Fibroblast of skin of right biceps (primary cell): ENCODE measurements at regions not wholly inside any gene's neighbourhood (a gene's known extent, or its start where the extent isn't known, plus 50 kb on each side); places are given as distances from the start of the nearest gene placed in this dataset.

Source experiments
- DNase-seq: peaks from one replicate; pipeline ENCODE4 v3.0.0-alpha.2; 2013

DNA sequence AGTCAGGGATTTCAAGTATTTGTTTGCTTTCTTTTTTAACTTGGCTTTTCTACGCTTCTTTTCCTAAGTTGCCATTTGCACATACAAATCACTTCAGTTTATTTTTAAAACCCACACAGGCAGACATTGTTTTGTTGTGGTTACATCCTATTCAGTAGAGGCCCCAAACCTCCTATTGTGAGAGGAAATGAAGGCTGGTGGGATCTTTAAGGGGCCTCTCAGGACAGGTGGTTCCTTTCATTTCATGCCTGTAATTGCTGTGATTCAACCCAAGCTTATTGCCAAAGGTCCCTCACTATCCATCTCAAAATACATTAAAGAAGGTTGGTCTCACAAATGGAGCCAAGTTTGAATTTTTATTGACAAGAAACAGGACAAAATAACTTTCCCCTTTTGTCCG, 257.1 kb downstream of the ADAMTS20 start:
- no peak for DNase-seq

DNA sequence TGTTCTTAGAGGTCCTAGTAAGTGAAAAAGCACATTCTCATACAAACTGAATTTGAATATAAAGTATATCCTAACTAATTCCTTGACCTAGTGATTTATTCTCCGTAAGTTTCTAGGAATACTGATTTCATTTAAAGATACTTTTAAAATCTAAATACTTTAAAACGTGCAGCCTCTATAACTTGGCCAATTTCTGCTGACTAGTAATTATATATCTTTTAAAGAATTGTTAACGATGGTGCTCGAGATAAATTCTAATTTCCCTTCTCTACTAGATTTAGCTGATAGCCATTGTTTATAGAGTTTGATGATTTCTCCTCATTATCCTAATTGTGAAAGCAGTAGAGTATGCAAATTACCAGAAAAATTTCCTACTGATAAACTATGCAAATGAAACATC, 257.9 kb downstream of the ADAMTS20 start:
- no peak for DNase-seq

DNA sequence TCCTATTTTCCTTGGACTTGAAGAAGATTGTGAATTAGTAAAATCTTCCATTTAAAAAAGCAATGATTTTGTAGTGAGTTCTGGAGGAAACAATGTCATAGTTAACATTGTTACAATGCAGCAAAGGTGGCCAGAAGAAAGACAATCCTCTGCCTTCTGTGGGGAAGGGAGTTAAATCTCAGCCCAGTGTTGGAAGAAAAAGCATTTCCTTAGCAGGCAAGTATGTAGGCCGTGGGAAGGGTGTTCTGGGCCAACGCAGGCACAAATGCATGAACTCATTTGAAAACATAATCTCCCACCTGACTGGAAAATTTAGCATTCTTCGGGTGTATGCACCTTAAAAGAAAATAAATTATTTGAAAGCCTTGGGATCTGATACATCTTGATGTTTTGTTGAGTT, 258.6 kb downstream of the ADAMTS20 start:
- DNase-seq: no peak

DNA sequence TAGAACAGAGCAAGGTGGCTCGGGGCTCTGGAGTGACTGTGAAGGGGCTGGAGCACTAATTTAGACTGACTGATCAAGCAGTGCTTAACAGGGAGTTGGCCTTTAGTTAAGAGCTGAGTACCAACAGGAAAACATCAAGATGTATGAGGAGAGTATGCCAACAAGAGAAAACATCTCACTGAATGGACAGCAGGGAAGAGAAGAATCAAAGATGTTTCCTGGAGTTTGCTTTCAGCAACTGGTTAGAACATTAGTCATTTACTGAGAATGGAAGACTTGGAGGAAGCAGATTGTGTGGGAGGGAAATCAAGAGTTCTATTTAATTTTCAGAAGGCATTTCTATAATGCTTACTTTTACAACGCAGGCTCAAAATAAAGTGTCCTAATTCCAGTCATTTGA, 259.3 kb downstream of the ADAMTS20 start:
- DNase-seq: peak; percentile 55

- peak; percentile 71 for DNase-seq
Measured at GRCh38 chr12:43291516-43291915, 260.5 kb downstream of the ADAMTS20 start.

GRCh38 chr12:43290836-43291235, 261.2 kb downstream of the ADAMTS20 start:
- DNase-seq: no peak

DNA sequence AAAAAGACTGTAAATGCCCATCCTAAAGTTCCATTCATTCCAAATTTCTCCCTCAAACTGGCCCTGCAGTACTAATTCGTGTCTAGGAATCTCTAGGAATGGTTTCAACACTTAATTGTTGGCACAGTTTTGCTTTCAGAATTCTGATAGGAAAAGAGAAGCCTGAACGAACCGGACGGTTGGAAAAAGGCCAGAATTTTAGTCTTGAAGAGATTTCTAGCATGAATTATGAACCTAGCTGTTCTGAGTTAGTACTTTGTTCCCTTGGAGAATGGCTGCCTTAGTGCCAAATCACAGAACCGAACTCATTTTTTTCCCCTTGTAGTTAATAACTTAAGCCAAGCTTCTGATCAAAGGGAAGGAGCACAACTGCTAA, 262.6 kb downstream of the ADAMTS20 start:
- peak; percentile 53 for DNase-seq

DNA sequence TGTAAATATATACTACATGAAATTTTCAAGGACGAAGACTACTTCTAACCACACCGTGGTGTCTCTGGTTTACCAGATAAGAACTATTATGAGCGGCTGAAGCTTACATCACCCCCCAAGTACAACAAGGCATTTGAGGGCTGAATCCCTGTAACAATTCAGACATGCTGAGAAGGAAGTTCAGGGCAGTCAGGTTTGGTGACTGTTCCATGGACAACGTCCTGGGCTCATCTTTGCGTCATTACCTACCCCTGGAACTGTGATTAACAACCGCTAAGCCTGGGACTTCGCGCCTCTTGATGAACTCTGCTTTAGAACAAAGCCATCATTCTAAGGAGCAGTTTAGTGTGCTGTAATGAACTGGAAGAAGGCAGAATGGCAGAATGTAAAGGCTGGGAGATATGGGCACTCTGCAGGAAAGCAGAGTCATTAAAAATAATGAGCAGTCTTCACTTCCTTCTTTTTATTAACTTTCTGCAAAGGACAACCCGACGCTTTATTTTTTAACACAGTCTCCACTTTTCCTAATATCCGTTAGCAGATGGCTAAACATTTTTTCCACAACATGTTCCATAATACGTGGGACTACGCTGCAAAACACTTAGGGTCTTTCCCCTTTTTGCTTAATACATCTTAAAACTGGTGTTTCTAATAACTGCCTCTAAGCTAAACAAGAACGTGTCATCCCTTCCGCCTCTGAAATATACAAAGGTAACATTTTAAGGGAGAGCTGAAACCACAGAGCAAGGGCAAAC, 263.2 kb downstream of the ADAMTS20 start:
- peak; percentile 30 for DNase-seq

GRCh38 chr12:43287706-43288383, 264.2 kb downstream of the ADAMTS20 start:
- DNase-seq: no peak

DNA sequence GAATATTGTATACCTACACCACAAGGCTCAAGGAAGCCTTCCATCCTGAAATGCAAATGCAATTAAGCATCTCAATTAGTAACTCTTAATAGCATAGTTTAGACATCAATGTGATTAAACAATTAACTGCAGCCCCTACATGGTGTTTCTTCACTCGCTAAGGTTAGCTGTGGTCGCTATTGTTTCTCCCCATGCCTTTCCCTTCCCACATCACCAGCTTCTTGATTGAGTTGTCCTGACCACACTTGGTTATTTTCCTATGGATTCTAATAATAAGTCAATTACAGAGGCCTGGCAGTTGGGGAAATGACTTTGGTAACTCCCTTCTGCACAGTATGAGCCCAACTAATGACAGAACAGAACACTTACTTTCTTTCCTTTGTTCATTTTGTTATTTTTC, 265.0 kb downstream of the ADAMTS20 start:
- DNase-seq: no peak

- DNase-seq: peak; percentile 93
Measured at GRCh38 chr12:43285159-43285598, 266.8 kb downstream of the ADAMTS20 start.

- DNase-seq: no peak
Measured at GRCh38 chr12:43284486-43285158, 267.4 kb downstream of the ADAMTS20 start.

DNA sequence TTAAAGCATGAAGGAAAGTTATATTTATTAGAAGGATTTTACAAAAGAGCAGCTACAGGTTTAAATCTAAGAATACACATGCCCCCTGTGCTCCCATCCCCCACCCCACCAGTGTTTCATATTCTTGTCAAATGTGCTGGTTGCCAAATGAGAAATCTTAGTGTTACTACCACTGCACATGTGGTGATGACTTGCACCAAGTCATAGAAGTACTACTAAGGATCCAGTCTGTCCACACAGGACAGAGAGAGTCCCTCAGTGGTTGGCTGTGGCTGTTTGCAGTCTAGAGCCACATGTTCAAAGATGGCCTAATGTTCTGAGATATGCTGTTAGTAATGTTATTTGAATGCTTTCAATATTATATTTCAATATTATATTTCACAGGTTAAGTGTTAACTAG, 268.8 kb downstream of the ADAMTS20 start:
- no peak for DNase-seq

GRCh38 chr12:43282106-43282505, 269.9 kb downstream of the ADAMTS20 start:
- DNase-seq: peak; percentile 28

DNA sequence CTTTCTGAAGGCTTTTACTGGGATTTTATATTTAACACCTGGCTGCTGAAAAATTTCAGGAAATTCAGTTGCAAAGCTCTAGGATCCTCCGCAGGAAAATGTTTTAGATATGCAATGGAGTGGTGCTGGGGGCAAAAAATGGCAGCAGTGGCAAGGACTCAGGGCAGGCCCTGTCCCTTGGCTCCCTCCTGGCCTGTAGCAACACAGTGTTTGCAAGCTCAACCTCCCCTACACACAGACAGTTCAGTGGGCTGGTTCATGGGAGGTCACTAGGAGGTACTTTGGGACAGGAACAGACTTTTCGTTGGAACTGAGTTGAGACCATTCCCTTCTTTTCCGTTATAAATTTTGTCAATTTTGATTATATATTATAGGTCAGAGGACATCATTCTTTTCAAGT, 270.4 kb downstream of the ADAMTS20 start:
- no peak for DNase-seq

DNA sequence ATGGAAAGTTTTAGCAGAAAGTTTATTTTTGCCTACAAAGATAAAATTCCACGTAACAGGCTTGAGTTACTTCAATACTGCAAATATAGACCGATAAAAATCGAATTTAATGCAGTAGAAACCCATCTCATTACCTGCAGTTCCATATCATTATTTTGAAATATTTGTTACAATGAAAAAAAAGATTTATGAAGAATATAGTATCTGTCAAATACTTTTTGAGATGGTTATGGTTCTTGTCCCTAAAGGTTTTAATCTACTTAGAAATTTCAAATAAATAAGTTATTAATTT, 273.5 kb downstream of the ADAMTS20 start:
- no peak for DNase-seq

DNA sequence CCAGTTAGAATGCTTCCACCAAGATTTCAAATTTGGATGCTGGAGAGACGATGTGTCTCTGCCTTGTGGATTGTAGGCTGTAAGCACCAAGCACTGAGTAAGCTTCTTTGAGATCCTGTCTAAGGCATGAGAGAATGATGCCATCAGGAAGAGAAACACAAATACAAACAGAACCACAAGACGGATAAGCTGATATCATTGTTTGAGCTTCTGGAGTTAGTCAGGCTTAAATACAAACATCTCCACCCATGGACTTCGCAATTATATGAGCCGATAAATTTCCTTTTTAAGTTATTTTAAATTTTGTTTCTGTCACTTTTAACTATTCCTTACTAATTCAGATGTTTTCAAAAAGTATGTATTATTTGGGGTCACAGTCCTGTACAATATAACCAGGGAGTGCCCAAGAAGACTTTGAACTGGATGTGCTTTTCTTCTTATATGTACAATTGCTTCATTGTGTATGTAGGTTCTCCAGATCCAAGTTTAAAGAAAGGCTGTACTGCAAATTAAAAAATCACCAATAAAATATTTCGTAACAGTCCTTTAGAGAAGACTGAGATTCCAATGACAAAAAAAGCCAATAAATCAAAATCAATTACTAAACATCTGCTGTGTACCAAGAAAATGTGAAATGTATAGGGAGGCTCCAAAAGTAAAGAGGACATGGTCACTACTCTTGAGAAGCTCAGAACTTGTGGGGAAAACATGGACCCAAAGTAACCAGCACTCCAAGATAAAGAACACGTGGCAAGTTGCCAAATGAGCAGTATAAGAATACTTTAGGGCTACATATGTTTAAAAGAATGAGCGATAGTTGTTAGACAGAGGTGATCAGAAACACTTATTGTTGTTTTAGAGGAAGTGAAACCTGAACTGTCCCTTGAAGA, 274.1 kb downstream of the ADAMTS20 start:
- no peak for DNase-seq

DNA sequence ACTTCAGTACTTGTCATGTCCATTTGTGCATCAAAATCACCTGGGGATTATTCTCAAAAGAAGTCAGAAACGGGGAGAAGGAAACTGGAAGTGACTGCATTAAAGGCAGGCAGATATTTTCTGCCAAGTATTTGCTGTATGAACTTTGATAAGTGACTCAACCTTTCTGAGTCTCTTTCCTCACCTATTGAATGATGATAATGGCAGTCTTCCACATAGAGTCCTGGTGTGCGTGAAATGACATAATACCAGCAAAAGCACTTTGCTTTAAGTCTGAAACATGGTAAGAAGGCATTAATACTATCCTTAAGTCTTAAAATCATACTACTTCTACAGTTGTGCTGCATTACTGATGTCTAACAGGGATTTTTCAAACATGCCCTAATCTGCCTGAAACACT, 278.5 kb downstream of the ADAMTS20 start:
- DNase-seq: peak; percentile 24

GRCh38 chr12:43271659-43272058, 280.3 kb downstream of the ADAMTS20 start:
- DNase-seq: no peak

DNA sequence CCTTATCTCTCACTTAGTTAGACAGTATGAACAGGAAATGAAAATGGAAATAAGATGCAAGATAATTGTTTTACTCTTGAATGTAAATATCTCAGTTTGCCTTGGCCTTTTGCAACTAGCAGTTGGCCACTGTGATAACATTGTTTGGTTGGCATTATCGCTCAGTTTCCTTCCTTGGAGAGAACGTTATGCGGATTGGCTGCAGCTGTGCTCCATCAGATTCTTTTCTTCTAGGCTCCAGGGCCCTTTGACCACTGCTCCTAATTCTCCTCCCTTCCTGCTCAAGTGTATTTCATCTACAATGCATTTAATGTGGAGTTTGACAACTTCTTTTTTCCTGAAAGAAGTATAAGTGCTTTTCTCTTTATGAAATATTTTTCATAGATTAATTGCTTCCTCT, 284.2 kb downstream of the ADAMTS20 start:
- DNase-seq: no peak

DNA sequence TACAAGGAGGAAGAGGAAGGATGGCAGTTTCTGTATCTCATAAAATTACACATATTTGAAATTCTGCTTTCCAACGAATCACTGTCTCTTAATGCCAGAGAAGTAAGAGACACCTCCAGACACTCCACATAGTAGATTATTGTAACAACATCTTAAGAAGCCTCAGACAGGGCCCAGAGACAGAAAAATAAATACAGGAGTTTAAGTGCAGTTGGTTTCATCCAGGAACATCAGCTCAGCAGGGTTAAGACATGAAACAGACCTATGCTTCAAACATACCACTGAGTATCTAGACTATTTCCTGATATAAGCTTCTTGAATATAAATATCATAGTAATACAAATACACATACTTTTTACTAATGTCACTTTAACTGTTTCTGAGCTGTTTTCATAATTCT, 290.3 kb downstream of the ADAMTS20 start:
- DNase-seq: no peak

- no peak for DNase-seq
Measured at GRCh38 chr12:43255522-43256111, 296.4 kb downstream of the ADAMTS20 start.

DNA sequence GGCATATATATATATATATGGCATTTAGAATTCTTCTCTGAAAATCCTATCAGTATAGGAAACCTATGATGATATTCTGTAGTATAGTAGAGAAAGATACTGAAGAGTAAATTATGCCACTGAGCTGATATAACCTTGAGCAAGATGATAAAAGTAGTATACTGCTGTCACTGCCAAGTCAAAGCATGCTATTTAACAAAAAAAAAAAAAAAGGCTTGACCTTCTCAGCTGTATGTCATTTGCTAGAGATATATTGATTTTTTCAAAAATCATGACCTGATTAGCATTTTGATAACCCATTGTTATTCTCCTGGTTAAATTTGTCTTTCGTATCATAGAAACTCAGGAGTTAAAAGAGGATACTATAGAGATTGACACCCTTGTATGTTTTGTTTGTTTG, 299.4 kb downstream of the ADAMTS20 start:
- no peak for DNase-seq
